ENCODE measurements at regions not wholly inside any gene's neighbourhood (a gene's known extent, or its start where the extent isn't known, plus 50 kb on each side); places are given as distances from the start of the nearest gene placed in this dataset.
"Not testable (repeated sequence)": the region's sequence is repeated elsewhere in the genome, so short reads cannot be mapped to it uniquely, and the experiment has no call there.

- Histone ChIP-seq H4K20me1 (ENCODE audit: insufficient read depth, low read length, poor library complexity, severe bottlenecking) (no peaks in the 10 kb centered on the region), H3K4me1 (ENCODE audit: insufficient read depth, low read length, poor library complexity, severe bottlenecking) (no peaks in the 10 kb centered on the region), H3K4me3 (ENCODE audit: low read length, poor library complexity, severe bottlenecking) (no peak overlapping the region), H3K27me3 (ENCODE audit: insufficient read depth, low read length, poor library complexity, severe bottlenecking) (no peaks in the 10 kb centered on the region), H3K79me2 (ENCODE audit: insufficient read depth, low read length) (no peaks in the 10 kb centered on the region), H3K4me2 (ENCODE audit: low read depth, low read length, poor library complexity, severe bottlenecking) (no peak overlapping the region), H3K9ac (ENCODE audit: low read depth, low read length, poor library complexity, severe bottlenecking) (no peak overlapping the region), H3K9me3 (ENCODE audit: insufficient read depth, low read depth, low read length) (no peaks in the 10 kb centered on the region), H3F3A (ENCODE audit: low read depth) (no peaks in the 10 kb centered on the region), H3K36me3 (ENCODE audit: insufficient read depth, low read length) (no peaks in the 10 kb centered on the region), H3K9me2 (replicated peaks; ENCODE audit: low read depth, low read length) (no peaks in the 10 kb centered on the region), H2AFZ (ENCODE audit: low read length) (no peak overlapping the region)
- TF ChIP-seq CTCF (conservative IDR thresholded peaks at IDR 0.05; ENCODE audit: low read length) (no peak), EZH2phosphoT487 (IDR thresholded peaks at IDR 0.05; ENCODE audit: borderline replicate concordance) (no peak)
Observed at GRCh38 chrX:127702527-127702926, 349.7 kb downstream of the ACTRT1 start.

- H3K4me2 ChIP-seq (ENCODE audit: low read depth, low read length, poor library complexity, severe bottlenecking); H3K9ac ChIP-seq (ENCODE audit: low read depth, low read length, poor library complexity, severe bottlenecking); H3K9me2 ChIP-seq (replicated peaks; ENCODE audit: low read depth, low read length); H3K79me2 ChIP-seq (ENCODE audit: insufficient read depth, low read length); H3K4me3 ChIP-seq (ENCODE audit: low read length, poor library complexity, severe bottlenecking); H3K9me3 ChIP-seq (ENCODE audit: insufficient read depth, low read depth, low read length); H3K27me3 ChIP-seq (ENCODE audit: insufficient read depth, low read length, poor library complexity, severe bottlenecking); H2AFZ ChIP-seq (ENCODE audit: low read length); H4K20me1 ChIP-seq (ENCODE audit: insufficient read depth, low read length, poor library complexity, severe bottlenecking); H3K36me3 ChIP-seq (ENCODE audit: insufficient read depth, low read length); H3F3A ChIP-seq (ENCODE audit: low read depth); H3K4me1 ChIP-seq (ENCODE audit: insufficient read depth, low read length, poor library complexity, severe bottlenecking): not testable (repeated sequence)
Observed at GRCh38 chrX:127662942-127663341, 389.3 kb downstream of the ACTRT1 start.

GRCh38 chrX:127649011-127649410 lies 403.2 kb downstream of the ACTRT1 start:
- Histone ChIP-seq H3K36me3 (ENCODE audit: insufficient read depth, low read length) (no peaks in the 10 kb centered on the region), H3K4me2 (ENCODE audit: low read depth, low read length, poor library complexity, severe bottlenecking) (no peak overlapping the region), H4K20me1 (ENCODE audit: insufficient read depth, low read length, poor library complexity, severe bottlenecking) (no peaks in the 10 kb centered on the region), H3K4me1 (ENCODE audit: insufficient read depth, low read length, poor library complexity, severe bottlenecking) (no peaks in the 10 kb centered on the region), H3K9me2 (replicated peaks; ENCODE audit: low read depth, low read length) (no peaks in the 10 kb centered on the region), H3K4me3 (ENCODE audit: low read length, poor library complexity, severe bottlenecking) (no peak overlapping the region), H3K9me3 (ENCODE audit: insufficient read depth, low read depth, low read length) (no peaks in the 10 kb centered on the region), H3F3A (ENCODE audit: low read depth) (no peaks in the 10 kb centered on the region), H2AFZ (ENCODE audit: low read length) (no peak overlapping the region), H3K79me2 (ENCODE audit: insufficient read depth, low read length) (no peaks in the 10 kb centered on the region), H3K27me3 (ENCODE audit: insufficient read depth, low read length, poor library complexity, severe bottlenecking) (no peaks in the 10 kb centered on the region), H3K9ac (ENCODE audit: low read depth, low read length, poor library complexity, severe bottlenecking) (no peak overlapping the region)
- TF ChIP-seq EZH2phosphoT487 (IDR thresholded peaks at IDR 0.05; ENCODE audit: borderline replicate concordance) (no peak), CTCF (conservative IDR thresholded peaks at IDR 0.05; ENCODE audit: low read length) (no peak)

- H3K79me2 ChIP-seq (ENCODE audit: insufficient read depth, low read length), result no peaks in the 10 kb centered on the region
- H3K36me3 ChIP-seq (ENCODE audit: insufficient read depth, low read length), result no peaks in the 10 kb centered on the region
- no peak overlapping the region for H3K4me3 ChIP-seq (ENCODE audit: low read length, poor library complexity, severe bottlenecking)
- H3K4me1 ChIP-seq (ENCODE audit: insufficient read depth, low read length, poor library complexity, severe bottlenecking), result no peaks in the 10 kb centered on the region
- H3K4me2 ChIP-seq (ENCODE audit: low read depth, low read length, poor library complexity, severe bottlenecking), result no peak overlapping the region
- no peaks in the 10 kb centered on the region for H3K9me3 ChIP-seq (ENCODE audit: insufficient read depth, low read depth, low read length)
- H2AFZ ChIP-seq (ENCODE audit: low read length), result no peak overlapping the region
- H3K9ac ChIP-seq (ENCODE audit: low read depth, low read length, poor library complexity, severe bottlenecking), result no peak overlapping the region
- H3K27me3 ChIP-seq (ENCODE audit: insufficient read depth, low read length, poor library complexity, severe bottlenecking), result no peaks in the 10 kb centered on the region
- H3K9me2 ChIP-seq (replicated peaks; ENCODE audit: low read depth, low read length), result no peaks in the 10 kb centered on the region
- H4K20me1 ChIP-seq (ENCODE audit: insufficient read depth, low read length, poor library complexity, severe bottlenecking), result no peaks in the 10 kb centered on the region
- H3F3A ChIP-seq (ENCODE audit: low read depth), result no peaks in the 10 kb centered on the region
- TF ChIP-seq CTCF (conservative IDR thresholded peaks at IDR 0.05; ENCODE audit: low read length) (no peak), EZH2phosphoT487 (IDR thresholded peaks at IDR 0.05; ENCODE audit: borderline replicate concordance) (no peak)
Observed at GRCh38 chrX:127621780-127622179, 430.4 kb downstream of the ACTRT1 start.
